CD14-positive monocyte (primary cell): ENCODE measurements at regions not wholly inside any gene's neighbourhood (a gene's known extent, or its start where the extent isn't known, plus 50 kb on each side); places are given as distances from the start of the nearest gene placed in this dataset.

Experiments
- DNase-seq, 3 donors: peaks; one replicate each; pipeline ENCODE4 v3.0.0-alpha.2; 2011 to 2022
- H2AFZ ChIP-seq: 2 replicates; pipeline ENCODE4 v1.6.0; 2012; ENCODE audit warnings: mild to moderate bottlenecking, low read depth, low read length, inconsistent platforms; ENCODE audit not compliant: insufficient read depth, poor library complexity, severe bottlenecking
- H3K27ac ChIP-seq, 2 donors: 1 replicate in 1 of 2; 2 replicates in 1 of 2; pipeline ENCODE4 v1.5.1; 2012 to 2013; ENCODE audit warnings: low read length in 2 of 2, control low read depth in 1 of 2, inconsistent platforms in 1 of 2, low read depth in 1 of 2, mild to moderate bottlenecking in 1 of 2
- H3K27me3 ChIP-seq, 2 donors: one replicate each; pipeline versions ENCODE4 v1.6.0 to v1.6.1; 2011 to 2013; ENCODE audit warnings: low read length in 2 of 2; ENCODE audit not compliant: control insufficient read depth in 2 of 2, insufficient read depth in 2 of 2
- H3K36me3 ChIP-seq, 2 donors: replicated peaks in 1 of 2; 1 replicate in 1 of 2; 2 replicates in 1 of 2; pipeline versions ENCODE4 v1.5.1 to v1.6.1; 2012 to 2013; ENCODE audit warnings: low read length in 2 of 2, control low read depth in 1 of 2, inconsistent platforms in 1 of 2, mild to moderate bottlenecking in 1 of 2; ENCODE audit not compliant: insufficient read depth in 2 of 2, control insufficient read depth in 1 of 2
- H3K4me1 ChIP-seq, 2 donors: 1 replicate in 1 of 2; 2 replicates in 1 of 2; pipeline versions ENCODE4 v1.5.1 to v1.6.1; 2012 to 2013; ENCODE audit warnings: low read length in 2 of 2, control low read depth in 1 of 2, inconsistent platforms in 1 of 2, mild to moderate bottlenecking in 1 of 2, moderate library complexity in 1 of 2; ENCODE audit not compliant: insufficient read depth in 2 of 2, control insufficient read depth in 1 of 2
- H3K4me2 ChIP-seq: replicated peaks from 2 replicates; pipeline ENCODE3; 2012; ENCODE audit warnings: low read length, moderate library complexity, mild to moderate bottlenecking; ENCODE audit not compliant: poor library complexity, severe bottlenecking; ENCODE audit errors: extremely low read depth
- H3K4me3 ChIP-seq, 3 experiments: fragments of 200-600 bp in 1 of 3; sonication (generic) in 1 of 3; replicated peaks in 1 of 3; 1 replicate in 2 of 3; 2 replicates in 1 of 3; pipeline ENCODE4 v1.5.1; 2011 to 2013; ENCODE audit warnings: low read length in 3 of 3, mild to moderate bottlenecking in 3 of 3, control low read depth in 2 of 3, low read depth in 2 of 3, inconsistent platforms in 1 of 3, moderate library complexity in 1 of 3
- H3K79me2 ChIP-seq: 2 replicates; pipeline ENCODE4 v1.6.0; 2012; ENCODE audit warnings: mild to moderate bottlenecking, control low read depth, inconsistent platforms, low read length, moderate library complexity; ENCODE audit not compliant: insufficient read depth
- H3K9ac ChIP-seq: 2 replicates; pipeline ENCODE4 v1.6.0; 2017; ENCODE audit warnings: low read length, mild to moderate bottlenecking; ENCODE audit not compliant: insufficient read depth, poor library complexity, severe bottlenecking
- H3K9me3 ChIP-seq, 2 donors: replicated peaks in 1 of 2; 1 replicate in 1 of 2; 2 replicates in 1 of 2; pipeline versions ENCODE4 v1.5.1 to v1.6.1; 2012 to 2013; ENCODE audit warnings: low read length in 2 of 2, control low read depth in 1 of 2; ENCODE audit not compliant: control insufficient read depth in 1 of 2, insufficient read depth in 1 of 2
- H4K20me1 ChIP-seq: 2 replicates; pipeline ENCODE4 v1.6.0; 2012; ENCODE audit warnings: mild to moderate bottlenecking, low read length, control low read depth, moderate library complexity; ENCODE audit not compliant: insufficient read depth
- H3K27ac Mint-ChIP-seq, 7 donors: one replicate each; pipeline ENCODE4 v1.8.0; 2020; ENCODE audit warnings: mild to moderate bottlenecking in 7 of 7, mixed read lengths in 7 of 7, moderate library complexity in 6 of 7, inconsistent platforms in 2 of 7
- H3K27me3 Mint-ChIP-seq, 3 donors: one replicate each; pipeline ENCODE4 v1.8.0; 2021 to 2022; ENCODE audit warnings: low read depth in 3 of 3, mild to moderate bottlenecking in 3 of 3, mixed read lengths in 3 of 3, moderate library complexity in 3 of 3, inconsistent platforms in 1 of 3
- H3K36me3 Mint-ChIP-seq, 2 donors: one replicate each; pipeline ENCODE4 v1.8.0; 2020; ENCODE audit warnings: mixed read lengths in 2 of 2, inconsistent platforms in 1 of 2, mild to moderate bottlenecking in 1 of 2
- H3K4me1 Mint-ChIP-seq: one replicate; pipeline ENCODE4 v1.8.0; 2020; ENCODE audit warnings: mild to moderate bottlenecking, mixed read lengths
- H3K4me3 Mint-ChIP-seq, 2 donors: one replicate each; pipeline ENCODE4 v1.8.0; 2020; ENCODE audit warnings: mild to moderate bottlenecking in 2 of 2, mixed read lengths in 2 of 2, moderate library complexity in 1 of 2
- H3K9me3 Mint-ChIP-seq, 7 donors: one replicate each; pipeline ENCODE4 v1.8.0; 2020 to 2022; ENCODE audit warnings: mixed read lengths in 7 of 7, mild to moderate bottlenecking in 6 of 7, moderate library complexity in 6 of 7, inconsistent platforms in 2 of 7
- CTCF ChIP-seq: fragments of 200-600 bp; IDR thresholded peaks from one replicate; pipeline ENCODE4 v1.8.0; 2022; ENCODE audit warnings: antibody characterized with exemption, mild to moderate bottlenecking
- WGBS: methylation state at CpG from one replicate; pipeline ENCODE4 v1.1.5; 2013; ENCODE audit warnings: missing lambda C conversion rate; ENCODE audit not compliant: insufficient coverage; 5-methylcytosine and 5-hydroxymethylcytosine counted together
- intact Hi-C, 2 donors: fragments of 100-400 bp; cut with micrococcal nuclease; formaldehyde crosslinking; loops; one replicate each; pipeline versions ENCODE4 v1.15.0 to v1.15.1; 2023

GRCh38 chr1:187892683-187893039 is 1063.9 kb downstream of the PLA2G4A start:
- Histone ChIP-seq H3K9me3 (peaks cover 0 to 12% of the 10 kb centered on the region in 2 donors), H2AFZ (no peak overlapping the region), H3K9ac (no peak overlapping the region), H4K20me1 (no peaks in the 10 kb centered on the region), H3K79me2 (no peaks in the 10 kb centered on the region), H3K4me3 (no peak overlapping the region), H3K27ac (no peak overlapping the region), H3K36me3 (no peaks in the 10 kb centered on the region), H3K27me3 (no peaks in the 10 kb centered on the region), H3K4me1 (no peaks in the 10 kb centered on the region), H3K4me2 (no peak overlapping the region)
- intact Hi-C loops = no loop called here
- TF ChIP-seq CTCF = no peak
- Mint-ChIP-seq H3K9me3 (peaks cover 0 to 11% (median 3%) of the 10 kb centered on the region in 7 donors), H3K4me3 (no peak overlapping the region), H3K27ac (no peak overlapping the region), H3K27me3 (no peaks in the 10 kb centered on the region), H3K4me1 (no peaks in the 10 kb centered on the region), H3K36me3 (no peaks in the 10 kb centered on the region)
- DNase-seq = no peak

GRCh38 chr1:187893471-187893870 is 1064.7 kb downstream of the PLA2G4A start:
- H2AFZ ChIP-seq = no peak overlapping the region
- Mint-ChIP-seq H3K27me3 (no peaks in the 10 kb centered on the region), H3K27ac (no peak overlapping the region), H3K36me3 (no peaks in the 10 kb centered on the region), H3K4me1 (no peaks in the 10 kb centered on the region), H3K9me3 (peaks cover 0 to 11% (median 3%) of the 10 kb centered on the region in 7 donors), H3K4me3 (no peak overlapping the region)
- WGBS = 100% methylated on average over 1 of the region's 2 CpGs
- H3K9me3 ChIP-seq = peaks cover 0 to 12% of the 10 kb centered on the region in 2 donors
- H3K9ac ChIP-seq = no peak overlapping the region
- H3K27me3 ChIP-seq = no peaks in the 10 kb centered on the region
- H3K4me3 ChIP-seq = no peak overlapping the region
- no peaks in the 10 kb centered on the region for H3K79me2 ChIP-seq
- H3K4me1 ChIP-seq = no peaks in the 10 kb centered on the region
- no peak overlapping the region for H3K27ac ChIP-seq
- intact Hi-C loops = no loop called here
- TF ChIP-seq CTCF = no peak
- no peak for DNase-seq
- no peaks in the 10 kb centered on the region for H4K20me1 ChIP-seq
- no peak overlapping the region for H3K4me2 ChIP-seq
- H3K36me3 ChIP-seq = no peaks in the 10 kb centered on the region
